G401.6 (cell line): ENCODE measurements at regions not wholly inside any gene's neighbourhood (a gene's known extent, or its start where the extent isn't known, plus 50 kb on each side); places are given as distances from the start of the nearest gene placed in this dataset.

Experiments
- FAIRE-seq: peaks from 2 replicates; lab custom pipeline; 2012; peaks lifted over from hg19 to GRCh38; lab: Jason Lieb, UNC

DNA sequence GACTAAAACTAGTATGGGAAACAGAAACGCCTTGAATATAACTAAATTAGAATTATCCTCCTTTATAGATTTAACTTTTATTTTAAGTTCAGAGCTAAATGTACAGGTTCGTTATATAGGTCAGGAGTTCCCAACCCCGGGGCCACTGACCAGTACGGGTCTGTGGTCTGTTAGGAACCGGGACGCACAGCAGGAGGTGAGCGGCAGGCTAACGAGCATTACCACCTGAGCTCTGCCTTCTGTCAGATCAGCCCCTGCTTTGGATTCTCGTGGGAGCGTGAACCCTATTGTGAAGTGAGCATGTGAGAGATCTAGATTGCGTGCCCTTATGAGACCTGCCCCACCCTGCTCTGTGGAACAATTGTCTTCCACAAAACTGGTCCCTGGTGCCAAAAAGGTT, 51.0 kb downstream of the FAT4 start:
- no peak for FAIRE-seq

DNA sequence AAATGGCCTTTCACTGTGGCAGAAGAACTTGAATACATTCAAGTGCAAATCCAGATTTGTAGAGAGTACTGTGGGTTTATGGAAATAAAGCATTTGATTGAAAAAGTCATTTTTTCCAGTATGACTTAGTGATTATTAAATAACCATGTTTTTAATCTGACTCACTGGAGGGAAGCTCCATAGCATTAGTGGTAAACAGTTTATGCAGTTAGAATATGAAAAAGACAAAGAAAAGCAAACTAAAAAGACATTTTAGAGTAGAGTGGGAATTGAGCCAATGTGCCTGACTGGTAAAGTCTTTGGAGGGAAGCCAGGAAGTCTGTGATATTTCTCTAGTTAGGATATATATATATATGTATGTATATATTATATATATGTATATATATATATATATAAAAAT, 53.4 kb downstream of the FAT4 start:
- FAIRE-seq, result no peak

DNA sequence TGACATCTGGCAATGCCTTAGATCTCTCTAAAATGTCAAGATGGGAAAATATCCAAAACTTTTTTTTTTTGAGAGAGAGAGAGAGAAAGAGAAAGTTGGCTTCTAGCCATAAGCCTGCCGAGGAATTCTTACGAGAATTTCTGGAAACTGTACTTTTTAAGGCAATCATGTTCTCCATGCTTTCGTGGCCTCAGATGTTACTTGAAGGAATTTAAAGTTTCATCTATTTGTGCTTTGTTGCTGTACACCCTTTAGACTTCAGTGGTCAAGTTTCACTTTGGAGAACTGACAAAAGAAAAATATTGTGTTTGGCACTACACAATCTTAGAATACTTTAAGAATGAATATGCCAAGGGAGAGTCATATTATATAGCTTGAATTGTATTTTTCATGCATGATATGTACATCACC, 53.9 kb downstream of the FAT4 start:
- FAIRE-seq, result no peak

DNA sequence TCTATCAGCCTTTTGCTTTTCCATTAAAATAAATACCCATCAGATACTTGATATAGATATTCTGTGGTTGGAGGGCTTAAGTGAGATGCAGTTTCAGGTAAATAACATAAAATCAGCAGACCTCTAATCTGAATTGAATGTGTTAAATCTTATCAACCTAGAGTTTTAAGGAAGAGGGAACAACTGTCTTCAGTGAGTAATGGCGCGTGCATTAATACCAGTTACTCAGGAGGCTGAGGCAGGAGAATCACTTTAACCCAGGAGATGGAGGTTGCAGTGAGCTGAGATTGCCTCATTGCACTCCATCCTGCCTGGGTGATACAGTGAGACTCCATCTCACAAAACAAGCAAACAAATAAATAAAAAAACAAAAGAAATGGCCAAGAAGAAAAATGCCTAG, 54.3 kb downstream of the FAT4 start:
- no peak for FAIRE-seq

DNA sequence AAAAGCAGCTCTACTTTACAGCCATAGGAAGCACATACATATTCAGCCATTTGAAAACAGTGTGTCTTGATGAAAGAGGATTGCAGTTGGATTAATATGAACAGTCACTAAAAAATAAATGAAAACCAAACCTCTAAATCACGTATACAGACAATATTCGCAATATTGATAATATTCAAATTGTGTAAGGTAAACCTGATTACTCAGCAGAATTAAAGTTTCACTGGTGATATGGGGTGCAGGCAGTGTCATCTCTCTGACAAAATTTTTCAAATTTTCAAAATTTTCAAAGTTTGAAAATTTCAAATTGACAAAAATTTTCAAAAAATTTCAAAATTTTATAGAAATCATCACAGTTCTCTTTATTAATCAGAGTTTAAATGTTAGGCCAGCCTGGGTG, 55.7 kb downstream of the FAT4 start:
- FAIRE-seq, result no peak

DNA sequence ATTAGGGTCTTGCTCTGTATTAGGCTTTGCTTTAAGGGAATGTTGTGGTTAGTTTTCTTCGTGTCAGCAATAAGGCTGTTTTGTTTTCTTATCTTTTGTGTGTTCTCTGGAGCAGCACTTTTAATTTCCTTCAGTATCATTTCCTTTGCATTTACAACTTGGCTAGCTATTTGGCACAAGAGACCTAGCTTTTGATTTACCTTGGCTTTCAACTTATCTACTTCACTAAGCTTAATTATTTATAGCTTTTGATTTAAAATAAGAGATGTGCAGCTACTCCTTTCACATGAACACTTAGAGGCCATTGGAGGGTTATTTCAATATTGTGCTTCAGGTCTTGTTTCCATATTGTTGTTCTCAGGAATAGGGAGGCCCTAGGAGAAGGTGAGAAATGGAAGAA, 68.2 kb downstream of the FAT4 start:
- no peak for FAIRE-seq

DNA sequence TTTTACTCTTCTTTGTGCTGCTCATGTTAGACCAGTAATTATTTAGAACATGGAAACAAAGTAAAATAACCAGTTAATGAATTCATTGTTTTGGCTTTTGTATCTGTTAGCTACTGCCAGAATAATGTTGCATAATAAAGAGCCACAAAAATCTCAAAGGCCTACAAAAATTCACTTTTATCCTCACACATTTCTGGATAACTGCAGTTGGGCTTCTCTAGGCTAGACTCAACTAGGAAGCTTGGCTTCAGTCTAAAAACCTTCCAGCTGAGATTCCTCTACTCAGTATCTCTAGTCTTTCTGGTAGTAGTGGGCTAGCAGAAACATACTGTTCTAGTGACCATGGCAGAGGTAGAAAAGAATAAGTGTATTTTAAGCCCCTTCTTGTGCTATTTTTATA, 73.0 kb downstream of the FAT4 start:
- no peak for FAIRE-seq

DNA sequence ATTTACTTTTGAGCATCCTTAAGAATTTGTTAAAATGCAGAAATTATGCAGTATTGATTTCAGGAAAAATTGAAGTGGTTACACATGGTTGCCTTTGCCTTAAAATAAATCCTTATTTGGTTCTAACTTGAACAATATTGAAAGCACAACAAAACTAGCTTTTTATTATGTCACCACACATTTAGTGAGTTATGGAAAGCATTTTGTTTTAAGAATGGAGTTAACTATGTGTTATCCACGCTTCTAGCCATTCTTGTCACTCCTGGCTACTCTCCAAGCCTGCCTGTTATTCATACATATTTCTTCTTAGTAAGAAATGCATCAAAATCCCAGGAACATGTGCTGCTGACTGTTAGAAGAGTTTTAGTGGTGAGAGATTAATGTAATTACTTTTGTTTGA, 73.9 kb downstream of the FAT4 start:
- FAIRE-seq, result no peak

DNA sequence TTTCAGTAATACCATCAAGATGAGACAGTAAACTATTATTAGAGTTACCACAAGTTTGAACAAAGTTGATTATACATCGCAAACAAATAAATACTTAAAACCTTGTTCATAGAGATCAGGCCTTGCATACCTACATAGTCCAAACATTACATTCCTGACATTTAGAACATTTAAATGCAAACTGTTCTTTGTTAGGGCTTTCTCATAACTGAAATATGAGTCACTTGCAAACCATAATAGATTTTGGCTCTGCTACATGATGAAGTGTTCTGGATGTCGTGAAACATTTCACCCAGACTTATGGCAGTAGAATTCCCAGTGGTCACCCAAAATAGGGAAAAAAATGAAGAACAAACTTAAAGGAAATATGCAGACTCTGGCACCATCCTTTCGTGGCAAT, 75.0 kb downstream of the FAT4 start:
- no peak for FAIRE-seq

DNA sequence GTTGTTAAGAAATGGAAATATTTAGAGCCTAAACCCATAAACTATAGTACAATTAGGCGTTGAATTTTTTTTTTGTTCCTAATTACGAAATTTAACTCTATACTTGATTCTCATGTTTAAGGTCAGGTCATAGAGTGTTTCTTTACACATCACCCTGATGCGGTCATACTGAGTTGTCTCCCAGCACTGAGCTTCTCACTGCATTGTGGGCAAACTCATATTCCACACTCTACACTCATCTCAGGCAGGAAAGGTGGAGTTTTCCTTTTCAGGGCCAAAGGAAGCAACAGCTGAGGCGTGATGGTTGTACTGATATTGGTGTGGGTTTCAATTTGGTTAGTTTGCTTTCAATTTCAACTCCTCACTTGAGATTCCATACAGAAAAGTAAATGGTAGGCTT, 75.4 kb downstream of the FAT4 start:
- no peak for FAIRE-seq

DNA sequence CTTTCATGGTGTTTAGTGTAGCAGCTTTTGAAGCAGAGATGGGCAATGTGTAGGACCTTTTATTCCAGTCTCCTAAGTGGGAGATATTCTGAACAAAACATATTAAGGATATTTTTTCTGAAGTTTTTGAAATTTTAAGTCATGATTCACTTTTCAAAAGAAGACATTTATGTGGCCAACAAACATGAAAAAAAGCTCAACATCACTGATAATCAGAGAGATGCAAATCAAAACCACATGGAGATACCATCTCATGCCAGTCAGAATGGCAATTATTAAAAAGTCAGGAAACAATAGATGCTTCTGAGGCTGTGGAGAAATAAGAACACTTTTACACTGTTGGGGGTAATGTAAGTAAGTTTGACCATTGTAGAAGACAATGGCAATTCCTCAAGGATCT, 76.0 kb downstream of the FAT4 start:
- FAIRE-seq, result no peak

DNA sequence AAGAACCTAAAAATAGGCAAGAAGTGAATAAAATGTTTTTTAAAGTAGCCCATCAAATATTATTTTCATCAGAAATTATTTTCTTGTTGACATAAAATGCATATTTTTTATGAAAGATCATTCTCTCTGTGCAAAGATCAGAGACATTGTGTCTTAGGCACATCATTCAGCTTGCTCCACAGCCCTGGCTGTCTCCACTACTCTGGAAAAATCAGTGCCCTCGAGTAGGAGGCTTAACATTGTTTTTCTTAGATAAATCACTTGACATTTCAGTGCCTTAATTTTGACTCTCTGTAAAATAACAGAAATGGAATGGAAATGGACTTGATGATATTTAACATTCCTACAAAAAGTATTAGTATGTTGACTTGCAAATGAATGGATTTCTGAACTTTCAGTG, 77.9 kb downstream of the FAT4 start:
- FAIRE-seq, result no peak

DNA sequence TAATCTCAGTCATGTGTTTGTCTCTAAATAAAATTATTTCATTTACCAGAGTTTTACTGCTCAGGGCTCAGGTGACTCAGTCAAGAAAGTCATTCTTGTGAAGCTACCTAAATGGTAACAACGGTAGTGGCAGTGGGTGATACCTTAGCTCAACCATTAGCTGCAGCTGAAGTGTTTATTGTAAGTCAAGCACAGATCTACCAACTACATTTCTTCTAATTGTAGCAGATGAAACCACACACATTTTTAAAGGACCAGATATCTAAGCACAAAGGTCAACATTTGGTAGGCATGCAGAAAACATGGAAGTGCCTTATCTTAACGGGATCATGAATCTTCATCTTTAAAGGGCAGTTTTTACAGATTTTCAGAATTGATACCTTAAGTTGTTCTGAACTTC, 79.1 kb downstream of the FAT4 start:
- FAIRE-seq, result no peak

DNA sequence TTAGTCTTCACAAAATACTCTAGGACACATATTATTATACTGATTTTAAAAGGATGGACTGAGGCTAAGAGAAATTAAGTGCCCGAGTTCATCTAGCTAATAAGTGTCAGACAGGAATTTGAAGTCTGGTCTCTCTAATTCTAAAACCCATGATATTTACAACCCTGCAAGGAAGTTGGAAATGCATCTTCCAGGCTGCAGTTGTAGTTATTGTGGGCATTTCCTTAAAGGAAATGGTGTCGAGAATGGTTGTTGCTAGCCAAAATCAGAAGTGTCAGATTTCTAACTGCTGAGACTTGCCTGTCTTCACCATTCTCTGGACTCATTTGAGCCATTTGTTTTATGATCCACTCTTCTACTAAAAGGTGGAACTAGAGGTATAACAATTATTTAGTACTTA, 82.5 kb downstream of the FAT4 start:
- no peak for FAIRE-seq

DNA sequence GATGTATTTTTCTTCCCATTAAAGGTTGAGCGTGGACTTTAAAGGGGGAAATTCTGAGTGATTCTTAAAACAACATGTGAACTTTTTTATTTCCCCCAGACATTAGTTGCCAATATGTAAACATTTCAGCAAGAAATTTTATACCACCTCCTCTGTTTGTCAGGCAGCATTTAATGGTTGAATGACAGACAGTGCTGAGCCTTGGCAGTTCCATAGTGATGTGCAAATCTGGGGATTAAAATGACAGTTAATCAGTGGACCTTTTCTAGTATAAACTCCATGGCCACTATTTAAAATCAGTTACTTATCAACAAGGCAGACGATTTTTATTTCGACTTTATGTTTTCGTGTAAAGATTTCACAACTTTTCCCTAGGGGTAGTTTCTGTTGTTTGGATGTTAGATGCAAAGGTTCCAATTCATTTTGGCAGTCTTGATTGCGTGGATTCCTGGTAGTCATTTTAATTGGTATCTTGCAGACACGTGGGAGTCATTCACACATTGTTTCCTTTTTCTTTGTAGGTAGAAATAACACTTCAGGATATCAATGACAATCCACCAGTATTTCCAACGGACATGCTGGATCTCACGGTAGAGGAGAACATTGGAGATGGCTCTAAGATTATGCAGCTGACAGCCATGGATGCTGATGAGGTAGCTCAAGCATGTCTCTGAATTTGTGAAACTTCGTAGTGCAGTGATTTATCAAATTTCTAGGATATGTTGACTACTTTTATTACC, 83.7 kb downstream of the FAT4 start:
- no peak for FAIRE-seq

DNA sequence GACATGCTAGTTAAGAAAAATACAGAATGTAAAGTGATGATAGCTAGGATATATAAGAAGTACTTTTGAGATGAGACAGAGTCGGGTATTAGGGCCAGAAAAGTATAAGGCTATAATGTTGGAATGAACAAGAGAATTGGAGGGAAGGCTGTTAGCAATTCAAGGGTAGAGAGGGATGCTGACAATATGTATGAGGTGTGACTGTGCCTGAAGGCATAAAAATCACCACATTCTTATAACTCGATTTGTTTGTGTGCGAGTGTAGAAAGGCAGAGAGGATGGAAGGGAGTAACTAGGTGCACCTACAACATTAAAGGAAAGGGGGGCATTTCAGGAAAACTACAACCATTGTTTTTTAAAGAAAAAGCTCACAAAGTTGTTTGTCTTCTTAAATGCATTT, 86.0 kb downstream of the FAT4 start:
- no peak for FAIRE-seq

DNA sequence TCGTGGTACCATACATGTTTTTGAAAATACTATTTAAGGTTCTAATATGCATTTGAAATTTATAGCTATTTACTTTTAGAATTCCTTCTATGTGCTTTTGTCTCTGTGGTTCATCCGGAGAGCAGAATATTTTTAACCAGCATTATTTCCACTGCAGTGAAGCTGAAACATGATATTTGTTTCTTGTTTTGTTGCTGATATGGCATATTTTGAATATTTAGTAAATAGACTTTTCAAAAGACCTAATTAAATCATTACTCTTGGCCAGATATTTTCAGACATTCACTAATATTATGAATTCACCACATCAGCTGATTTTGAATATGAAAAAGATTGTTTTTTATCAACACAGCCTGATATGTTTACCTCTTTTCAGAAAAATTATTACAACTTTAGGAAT, 87.0 kb downstream of the FAT4 start:
- FAIRE-seq, result no peak

DNA sequence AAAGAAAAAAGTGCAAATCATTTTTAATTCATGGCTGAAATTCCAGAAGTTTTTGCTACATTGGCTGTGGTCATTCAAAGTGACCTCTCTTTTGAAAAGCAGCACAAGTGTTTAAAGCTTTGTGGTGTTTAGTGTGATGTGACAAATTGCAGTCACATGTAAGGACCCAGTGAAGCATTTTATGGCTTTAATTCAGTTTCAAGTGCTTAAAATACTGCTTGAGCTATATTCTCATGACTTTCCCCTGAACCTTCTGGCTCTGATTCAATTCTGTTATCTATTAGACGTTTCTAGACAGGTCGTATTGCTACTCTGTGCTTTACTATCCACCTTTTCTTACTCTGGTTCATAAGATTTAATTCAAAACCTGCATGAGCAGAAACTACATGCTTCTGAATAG, 105.8 kb downstream of the FAT4 start:
- no peak for FAIRE-seq

DNA sequence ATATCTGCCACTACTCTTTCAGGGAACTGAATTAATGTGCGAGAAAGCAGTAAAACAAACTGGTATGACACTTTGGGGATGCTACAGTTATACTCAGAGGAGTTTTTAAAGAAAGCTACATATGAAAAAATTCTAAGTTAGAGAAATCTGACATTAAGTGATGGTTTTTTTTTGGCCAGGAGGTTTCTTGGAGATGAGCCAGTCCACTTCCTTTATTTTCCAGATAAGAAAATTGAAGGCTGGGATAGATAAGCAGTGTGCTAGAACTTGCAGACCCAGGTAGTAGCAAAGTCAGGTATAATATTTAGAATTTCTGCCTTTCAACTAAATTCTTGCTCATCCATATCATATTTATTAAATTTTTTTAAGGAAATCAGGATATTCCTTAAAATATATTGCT, 106.8 kb downstream of the FAT4 start:
- FAIRE-seq, result no peak

DNA sequence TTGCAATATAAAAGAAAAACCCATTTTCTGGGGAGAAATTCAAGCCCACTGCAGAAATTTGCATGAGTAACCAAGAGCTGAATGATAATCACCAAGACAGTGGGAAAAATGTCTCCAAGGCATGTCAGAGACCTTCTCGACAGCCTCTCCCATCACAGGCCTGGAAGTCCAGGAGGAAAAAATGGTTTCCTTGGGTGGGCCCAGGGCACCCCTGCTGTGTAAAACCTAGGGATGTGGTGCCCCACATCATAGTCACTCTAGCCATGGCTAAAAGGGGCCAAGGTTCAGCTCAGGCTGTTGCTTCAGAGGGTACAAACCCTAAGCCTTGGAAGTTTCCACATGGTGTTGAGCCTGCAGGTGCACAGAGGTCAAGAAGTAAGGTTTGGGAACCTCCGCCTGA, 108.4 kb downstream of the FAT4 start:
- no peak for FAIRE-seq

DNA sequence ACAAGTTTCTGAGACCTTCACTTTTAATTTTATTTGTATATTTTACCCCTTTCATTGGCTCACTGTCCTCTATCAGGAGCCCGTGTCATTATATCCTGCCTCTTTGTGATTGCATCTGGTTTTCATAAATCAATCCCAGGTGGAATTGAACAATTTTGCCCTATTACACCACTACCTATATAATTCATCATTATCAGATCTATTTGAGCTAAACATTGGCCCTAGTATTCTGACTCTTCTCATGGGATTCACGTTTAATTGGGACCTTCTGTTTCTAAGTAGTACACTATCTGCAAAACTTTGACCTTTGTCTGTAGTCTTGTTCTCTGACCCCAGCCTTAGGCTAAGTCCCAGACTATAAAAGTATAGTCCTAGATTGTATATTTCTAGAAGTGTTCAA, 114.1 kb downstream of the FAT4 start:
- no peak for FAIRE-seq

DNA sequence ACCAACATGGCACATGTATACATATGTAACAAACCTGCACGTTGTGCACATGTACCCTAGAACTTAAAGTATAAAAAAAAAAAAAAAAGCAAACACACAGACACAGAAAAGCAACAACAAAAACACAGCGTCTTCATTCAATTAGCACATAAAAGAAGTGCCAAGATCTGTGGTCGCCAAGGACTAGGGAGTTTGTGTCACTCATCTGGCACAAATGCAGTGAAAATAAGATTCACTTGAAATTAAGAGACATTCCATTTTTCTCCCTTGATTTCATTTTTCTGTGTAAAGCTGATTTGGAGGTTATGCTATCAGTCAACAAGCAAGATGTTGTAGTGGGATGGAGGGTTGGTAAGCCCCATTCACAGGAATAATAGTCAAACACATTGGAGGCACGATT, 115.3 kb downstream of the FAT4 start:
- FAIRE-seq, result no peak

DNA sequence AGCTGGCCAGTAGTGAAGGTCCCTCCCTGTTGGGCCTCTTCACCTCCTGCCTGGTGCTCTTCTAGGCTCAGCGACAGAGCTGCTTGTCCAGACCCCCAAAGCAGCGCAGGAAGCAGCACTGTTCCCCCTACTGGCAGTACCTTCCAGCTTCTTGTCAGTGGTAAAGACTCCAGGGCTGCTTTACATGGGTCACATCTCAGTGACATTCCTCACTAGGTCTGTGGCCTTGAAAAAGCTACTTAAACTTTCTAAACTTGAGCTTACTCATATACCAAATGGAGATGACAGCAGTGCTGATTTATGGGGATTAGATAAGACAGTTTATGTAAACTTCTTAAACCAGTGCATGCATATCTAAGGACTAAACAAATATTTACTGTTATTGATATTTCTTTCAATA, 117.3 kb downstream of the FAT4 start:
- FAIRE-seq, result no peak

DNA sequence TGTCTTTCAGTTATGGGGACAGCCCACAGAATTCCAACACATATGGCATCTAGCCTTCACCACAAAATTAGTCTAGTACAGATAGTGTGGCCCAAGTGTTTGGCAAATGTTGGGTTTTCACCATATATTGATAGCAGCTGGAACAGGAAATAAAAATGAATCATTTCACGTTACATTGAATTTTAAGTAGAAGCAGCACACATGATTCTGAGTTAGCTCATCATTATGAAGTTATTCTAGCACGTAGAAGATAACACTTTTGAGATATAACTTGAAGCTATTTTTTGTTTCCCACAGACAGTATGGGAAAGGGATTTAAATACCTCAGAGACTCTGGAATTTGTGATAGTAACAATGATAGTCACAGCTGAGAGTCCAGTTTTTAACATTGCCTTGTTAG, 118.7 kb downstream of the FAT4 start:
- FAIRE-seq, result no peak

DNA sequence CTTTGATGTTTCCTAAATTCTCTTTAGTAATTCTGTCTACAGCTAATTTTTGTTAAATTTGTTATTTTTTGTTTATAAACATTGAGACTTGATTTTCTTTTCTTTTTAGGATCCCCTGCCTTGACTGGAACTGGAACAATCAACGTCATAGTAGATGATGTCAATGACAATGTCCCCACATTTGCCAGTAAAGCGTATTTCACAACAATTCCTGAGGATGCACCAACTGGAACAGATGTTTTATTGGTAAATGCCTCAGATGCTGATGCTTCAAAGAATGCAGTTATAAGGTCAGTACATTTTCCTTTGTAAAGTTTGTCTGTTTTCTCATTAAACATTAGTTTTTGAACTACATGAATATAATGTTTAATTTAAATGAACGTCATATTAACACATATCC, 119.4 kb downstream of the FAT4 start:
- FAIRE-seq, result no peak
